Gastrocnemius medialis (tissue), 4 donors: ENCODE measurements at regions not wholly inside any gene's neighbourhood (a gene's known extent, or its start where the extent isn't known, plus 50 kb on each side); places are given as distances from the start of the nearest gene placed in this dataset.

ENCODE experiments used
- ATAC-seq, 2 donors: fragments of 150-250 bp; one replicate each; pipeline ENCODE4 v1.9.1; 2016
- DNase-seq, 2 donors: peaks; one replicate each; pipeline ENCODE4 v3.0.0-alpha.2; 2019
- H3K27ac ChIP-seq, 4 donors: fragments of 200-600 bp; sonication (generic); 1 replicate in 1 of 4; 2 replicates in 3 of 4; pipeline ENCODE4 v1.5.1; 2016 to 2018; ENCODE audit warnings: mild to moderate bottlenecking in 2 of 4, moderate library complexity in 1 of 4
- H3K27me3 ChIP-seq, 3 donors: fragments of 200-600 bp; sonication (generic) in 2 of 3; 1 replicate in 1 of 3; 2 replicates in 2 of 3; pipeline versions ENCODE4 v1.5.1 to v1.6.0; 2016 to 2019; ENCODE audit warnings: mild to moderate bottlenecking in 1 of 3, moderate library complexity in 1 of 3
- H3K36me3 ChIP-seq, 2 donors: fragments of 200-600 bp; sonication (generic) in 1 of 2; one replicate each; pipeline ENCODE4 v1.5.1; 2017 to 2018
- H3K4me1 ChIP-seq, 2 donors: fragments of 200-600 bp; sonication (generic) in 1 of 2; one replicate each; pipeline ENCODE4 v1.5.1; 2016 to 2017; ENCODE audit warnings: mild to moderate bottlenecking in 2 of 2
- H3K4me3 ChIP-seq, 4 donors: fragments of 200-600 bp; sonication (generic) in 3 of 4; 1 replicate in 1 of 4; 2 replicates in 3 of 4; pipeline ENCODE4 v1.5.1; 2016 to 2019; ENCODE audit warnings: mild to moderate bottlenecking in 2 of 4
- H3K9me3 ChIP-seq, 3 donors: fragments of 200-600 bp; sonication (generic) in 2 of 3; 1 replicate in 1 of 3; 2 replicates in 2 of 3; pipeline ENCODE4 v1.5.1; 2016 to 2019
- POLR2A ChIP-seq, 2 donors: fragments of 450-650 bp; IDR thresholded peaks; one replicate each; pipeline ENCODE4 v1.6.1; 2017; ENCODE audit warnings: antibody characterized with exemption in 2 of 2, mild to moderate bottlenecking in 2 of 2, moderate library complexity in 2 of 2
- in situ Hi-C, 4 donors: fragments of 200-750 bp; cut with MboI; loops; one replicate each; pipeline versions ENCODE4 v1.15.0 to v1.8.0; 2017; ENCODE audit warnings: low sequenced_read_pairs in 4 of 4
- intact Hi-C: fragments of 100-400 bp; cut with DNase I; formaldehyde crosslinking; loops from one replicate; pipeline ENCODE4 v1.15.1; 2023; ENCODE audit warnings: low total_unique reads
- TF ChIP-seq, protein P1 (sequence below), 5 experiments: fragments of 450-650 bp in 3 of 5; fragments of 200-600 bp in 2 of 5; sonication (generic) in 2 of 5; IDR thresholded peaks in 4 of 5; conservative IDR thresholded peaks in 1 of 5; 1 replicate in 4 of 5; 2 replicates in 1 of 5; pipeline ENCODE4 v1.5.1; 2016 to 2019; ENCODE audit warnings: antibody characterized with exemption in 5 of 5, mild to moderate bottlenecking in 3 of 5, moderate library complexity in 3 of 5

DNA sequence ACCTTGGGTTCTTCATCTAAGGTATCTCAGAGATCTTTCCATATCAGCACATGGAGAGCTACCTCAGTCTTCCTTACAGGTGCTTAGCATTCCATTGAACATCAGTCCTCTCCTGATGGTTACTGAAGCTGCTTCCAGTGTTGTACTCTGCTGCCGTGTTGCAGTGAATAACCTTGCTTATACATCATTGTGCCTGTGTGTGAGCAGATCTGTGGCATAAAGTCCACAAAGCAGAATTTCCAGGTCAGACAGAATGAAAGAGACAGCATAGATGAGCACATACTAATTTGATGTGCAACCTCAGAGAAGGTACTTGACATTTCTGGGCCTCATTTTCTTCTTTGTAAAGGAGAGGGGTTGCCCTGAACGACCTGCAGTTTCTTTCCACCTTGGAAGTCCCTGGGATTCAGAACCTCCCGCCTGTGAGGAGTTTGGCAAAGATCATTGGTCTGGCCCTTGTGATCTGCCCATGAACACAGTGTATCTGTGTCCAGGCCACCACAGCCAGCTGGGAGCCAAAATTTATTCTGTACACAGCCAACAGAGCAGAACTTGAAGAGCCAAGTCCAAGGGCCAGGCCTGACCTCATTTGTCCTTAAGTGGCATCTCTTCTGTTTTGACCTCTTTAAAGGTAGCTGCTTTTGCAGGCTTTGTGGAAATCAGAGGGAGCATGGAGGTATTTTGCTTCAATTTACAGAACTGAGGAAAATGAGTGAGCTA, 57.2 kb upstream of the SLC7A14 start:
- ATAC-seq, result peak; percentile 49 to 92
- no peaks in the 10 kb centered on the region for H3K36me3 ChIP-seq
- H3K27me3 ChIP-seq, result no peaks in the 10 kb centered on the region
- in situ Hi-C loops, result no loop called here
- H3K9me3 ChIP-seq, result no peaks in the 10 kb centered on the region
- peaks cover 0 to 32% of the 10 kb centered on the region in 2 donors for H3K4me1 ChIP-seq
- peak overlapping the region in 1 of 4 donors; percentile 42 for H3K27ac ChIP-seq
- intact Hi-C loops, result no loop called here
- DNase-seq, result peak; percentile 38 to 52
- no peak overlapping the region for H3K4me3 ChIP-seq
- no peak for TF ChIP-seq POLR2A (IDR thresholded peaks at IDR 0.05)
- TF ChIP-seq, protein P1, sequence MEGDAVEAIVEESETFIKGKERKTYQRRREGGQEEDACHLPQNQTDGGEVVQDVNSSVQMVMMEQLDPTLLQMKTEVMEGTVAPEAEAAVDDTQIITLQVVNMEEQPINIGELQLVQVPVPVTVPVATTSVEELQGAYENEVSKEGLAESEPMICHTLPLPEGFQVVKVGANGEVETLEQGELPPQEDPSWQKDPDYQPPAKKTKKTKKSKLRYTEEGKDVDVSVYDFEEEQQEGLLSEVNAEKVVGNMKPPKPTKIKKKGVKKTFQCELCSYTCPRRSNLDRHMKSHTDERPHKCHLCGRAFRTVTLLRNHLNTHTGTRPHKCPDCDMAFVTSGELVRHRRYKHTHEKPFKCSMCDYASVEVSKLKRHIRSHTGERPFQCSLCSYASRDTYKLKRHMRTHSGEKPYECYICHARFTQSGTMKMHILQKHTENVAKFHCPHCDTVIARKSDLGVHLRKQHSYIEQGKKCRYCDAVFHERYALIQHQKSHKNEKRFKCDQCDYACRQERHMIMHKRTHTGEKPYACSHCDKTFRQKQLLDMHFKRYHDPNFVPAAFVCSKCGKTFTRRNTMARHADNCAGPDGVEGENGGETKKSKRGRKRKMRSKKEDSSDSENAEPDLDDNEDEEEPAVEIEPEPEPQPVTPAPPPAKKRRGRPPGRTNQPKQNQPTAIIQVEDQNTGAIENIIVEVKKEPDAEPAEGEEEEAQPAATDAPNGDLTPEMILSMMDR (IDR thresholded peaks at IDR 0.05 in 4 of 5, conservative IDR thresholded peaks at IDR 0.05 in 1 of 5), result no peak

DNA sequence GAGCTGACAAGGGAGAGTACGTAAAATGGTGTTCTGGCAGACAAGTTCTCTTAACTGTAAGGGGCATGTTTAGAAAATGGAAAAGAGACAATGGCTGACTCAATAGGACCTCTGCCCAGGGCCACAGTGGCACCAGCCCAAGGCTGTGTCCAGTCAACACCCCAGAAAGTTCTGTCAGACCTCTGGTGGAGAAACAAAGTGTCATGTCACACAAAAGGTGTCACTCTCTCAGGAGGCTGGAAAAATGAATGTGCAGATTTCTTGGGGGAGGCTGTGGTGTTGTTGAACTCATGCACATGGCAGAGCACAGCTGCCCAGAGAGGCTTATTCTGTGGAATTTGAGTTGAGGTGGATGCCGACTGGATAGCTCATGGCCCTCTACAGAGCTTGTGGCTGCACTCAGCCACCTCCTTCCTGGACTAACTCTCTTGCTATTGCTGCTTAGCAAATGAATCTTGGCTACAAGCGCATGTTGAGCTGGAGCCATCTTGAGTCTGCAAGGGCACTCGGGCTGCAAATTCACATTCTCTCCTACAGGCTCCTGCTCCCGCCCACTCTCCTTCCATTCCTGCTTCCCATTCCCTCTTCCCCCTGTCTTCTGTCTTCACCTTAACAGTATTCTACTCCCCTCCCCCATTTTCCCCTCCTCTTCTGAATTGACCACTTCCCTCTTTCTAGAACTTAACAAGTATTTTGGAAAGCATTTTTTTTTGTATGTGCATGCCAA, 55.8 kb upstream of the SLC7A14 start:
- H3K27me3 ChIP-seq, result no peaks in the 10 kb centered on the region
- no peaks in the 10 kb centered on the region for H3K9me3 ChIP-seq
- H3K4me3 ChIP-seq, result no peak overlapping the region
- peaks cover 0 to 32% of the 10 kb centered on the region in 2 donors for H3K4me1 ChIP-seq
- no peak for TF ChIP-seq POLR2A (IDR thresholded peaks at IDR 0.05)
- TF ChIP-seq, protein P1 (IDR thresholded peaks at IDR 0.05 in 4 of 5, conservative IDR thresholded peaks at IDR 0.05 in 1 of 5), result no peak
- no peak for DNase-seq
- H3K27ac ChIP-seq, result no peak overlapping the region
- in situ Hi-C loops, result no loop called here
- no peaks in the 10 kb centered on the region for H3K36me3 ChIP-seq
- intact Hi-C loops, result no loop called here
- no peak for ATAC-seq

DNA sequence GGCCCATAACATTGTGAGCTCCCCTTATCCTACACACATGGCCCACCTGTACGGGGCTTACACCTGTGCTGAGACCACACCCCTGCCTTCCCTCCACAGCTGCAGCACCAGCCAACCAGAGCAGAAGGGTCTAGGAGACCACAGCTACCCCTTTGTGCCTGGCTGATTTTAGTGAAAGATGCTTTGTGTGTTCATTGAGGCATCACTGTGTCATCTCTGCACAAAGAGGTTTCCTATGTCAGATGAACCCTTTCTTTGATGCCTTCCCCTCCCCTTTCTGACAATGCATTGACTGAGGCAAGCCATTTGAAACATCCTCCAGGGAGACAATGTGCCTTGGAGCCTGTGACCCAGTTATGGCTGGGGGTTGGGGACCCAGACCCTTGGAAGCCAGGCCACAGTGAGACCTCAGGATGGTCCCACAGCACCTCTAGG, 54.9 kb upstream of the SLC7A14 start:
- in situ Hi-C loops (no loop called here), intact Hi-C loops (no loop called here)
- Histone ChIP-seq H3K4me3 (no peak overlapping the region), H3K27me3 (no peaks in the 10 kb centered on the region), H3K9me3 (no peaks in the 10 kb centered on the region), H3K4me1 (peaks cover 0 to 32% of the 10 kb centered on the region in 2 donors), H3K27ac (no peak overlapping the region), H3K36me3 (no peaks in the 10 kb centered on the region)
- DNase-seq (no peak), ATAC-seq (no peak)
- TF ChIP-seq, protein P1 (IDR thresholded peaks at IDR 0.05 in 4 of 5, conservative IDR thresholded peaks at IDR 0.05 in 1 of 5), result no peak
- no peak for TF ChIP-seq POLR2A (IDR thresholded peaks at IDR 0.05)

DNA sequence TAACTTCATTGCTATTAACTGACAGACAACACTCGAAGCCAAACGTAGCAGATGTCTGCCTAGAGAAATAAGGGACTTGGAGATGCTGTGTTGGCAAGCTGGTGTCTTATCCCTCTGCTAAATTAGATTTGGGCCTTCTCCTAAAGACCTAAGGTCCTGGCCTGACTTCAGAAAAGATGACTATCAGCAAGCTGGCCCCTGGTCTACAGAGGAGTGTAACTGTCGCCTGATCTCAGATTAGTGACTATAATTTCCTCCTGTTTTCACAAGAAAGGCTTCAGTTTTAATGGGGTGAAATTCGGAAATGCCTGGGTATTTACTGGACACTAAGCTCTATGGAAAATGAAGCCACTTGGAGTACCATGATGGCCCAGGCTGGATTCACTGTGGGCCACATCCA, 53.1 kb upstream of the SLC7A14 start:
- in situ Hi-C loops (no loop called here), intact Hi-C loops (no loop called here)
- no peak overlapping the region for H3K4me3 ChIP-seq
- no peak overlapping the region for H3K27ac ChIP-seq
- no peak for DNase-seq
- no peaks in the 10 kb centered on the region for H3K9me3 ChIP-seq
- H3K36me3 ChIP-seq, result no peaks in the 10 kb centered on the region
- TF ChIP-seq, protein P1 (IDR thresholded peaks at IDR 0.05 in 4 of 5, conservative IDR thresholded peaks at IDR 0.05 in 1 of 5), result no peak
- TF ChIP-seq POLR2A (IDR thresholded peaks at IDR 0.05), result no peak
- no peaks in the 10 kb centered on the region for H3K27me3 ChIP-seq
- H3K4me1 ChIP-seq, result peaks cover 0 to 22% of the 10 kb centered on the region in 2 donors
- no peak for ATAC-seq
